B cell (primary cell): ENCODE measurements at regions not wholly inside any gene's neighbourhood (a gene's known extent, or its start where the extent isn't known, plus 50 kb on each side); places are given as distances from the start of the nearest gene placed in this dataset.

Source experiments
- ATAC-seq: fragments of 200-7000 bp; cut with Tn5 transposase; one replicate; pipeline ENCODE4 v1.10.0; 2021; ENCODE audit warnings: low read depth, mild to moderate bottlenecking, moderate number of reproducible peaks, moderate library complexity
- CTCF ChIA-PET: fragments of 350-600 bp; sonication (Branson Sonifier 250); formaldehyde crosslinking; loops from one replicate; lab custom pipeline; 2021; ENCODE audit warnings: antibody characterized with exemption, inconsistent platforms; lab: Charles Lee
- POLR2A ChIA-PET: fragments of 350-600 bp; sonication (Branson Sonifier 250); formaldehyde crosslinking; loops from one replicate; lab custom pipeline; 2021; ENCODE audit warnings: antibody characterized with exemption; lab: Charles Lee
- DNase-seq: peaks from one replicate; pipeline ENCODE4 v3.0.0; 2013
- H2AFZ ChIP-seq: 2 replicates; pipeline ENCODE4 v1.6.1; 2012; ENCODE audit warnings: mild to moderate bottlenecking, low read depth, low read length; ENCODE audit not compliant: insufficient read depth, poor library complexity, severe bottlenecking
- H3K27ac ChIP-seq, 2 donors: 1 replicate in 1 of 2; 2 replicates in 1 of 2; pipeline ENCODE4 v1.5.1; 2012 to 2013; ENCODE audit warnings: low read length in 2 of 2, mild to moderate bottlenecking in 2 of 2, moderate library complexity in 1 of 2
- H3K27me3 ChIP-seq, 4 experiments: fragments of 200-600 bp in 1 of 4; sonication (generic) in 1 of 4; replicated peaks in 1 of 4; 1 replicate in 2 of 4; 2 replicates in 2 of 4; pipeline versions ENCODE4 v1.6.1 to v1.7.0; 2013 to 2016; ENCODE audit warnings: low read length in 3 of 4, mild to moderate bottlenecking in 2 of 4, mixed read lengths in 1 of 4, moderate library complexity in 1 of 4; ENCODE audit not compliant: insufficient read depth in 4 of 4, control insufficient read depth in 3 of 4; ENCODE audit errors: control extremely low read depth in 1 of 4
- H3K36me3 ChIP-seq, 2 experiments: replicated peaks in 1 of 2; 1 replicate in 1 of 2; 2 replicates in 1 of 2; pipeline versions ENCODE4 v1.6.1 to v1.7.1; 2013; ENCODE audit warnings: low read length in 1 of 2; ENCODE audit not compliant: insufficient read depth in 2 of 2, control insufficient read depth in 1 of 2; ENCODE audit errors: control extremely low read depth in 1 of 2, extremely low read depth in 1 of 2
- H3K4me1 ChIP-seq, 2 donors: fragments of 200-600 bp in 1 of 2; sonication (generic) in 1 of 2; 1 replicate in 1 of 2; 2 replicates in 1 of 2; pipeline versions ENCODE4 v1.5.1 to v1.6.1; 2013 to 2017; ENCODE audit warnings: low read length in 2 of 2; ENCODE audit not compliant: control insufficient read depth in 2 of 2, insufficient read depth in 2 of 2
- H3K4me2 ChIP-seq: replicated peaks from 2 replicates; pipeline ENCODE3; 2012; ENCODE audit warnings: mild to moderate bottlenecking, low read depth, low read length; ENCODE audit not compliant: poor library complexity, severe bottlenecking
- H3K4me3 ChIP-seq, 5 experiments: fragments of 200-600 bp in 1 of 5; sonication (generic) in 1 of 5; 1 replicate in 3 of 5; 2 replicates in 2 of 5; pipeline versions ENCODE4 v1.5.1 to v1.7.0; 2011 to 2016; ENCODE audit warnings: low read length in 4 of 5, mild to moderate bottlenecking in 4 of 5, low read depth in 2 of 5, control low read depth in 1 of 5, moderate library complexity in 1 of 5; ENCODE audit not compliant: insufficient read depth in 1 of 5; ENCODE audit errors: control extremely low read depth in 1 of 5, extremely low read depth in 1 of 5
- H3K79me2 ChIP-seq: fragments of 200-600 bp; sonication (generic); one replicate; pipeline ENCODE4 v1.6.0; 2016; ENCODE audit warnings: low read length; ENCODE audit not compliant: control insufficient read depth, insufficient read depth
- H3K9ac ChIP-seq: fragments of 200-600 bp; sonication (generic); 2 replicates; pipeline ENCODE4 v1.6.1; 2017; ENCODE audit warnings: mild to moderate bottlenecking, low read length, moderate library complexity
- H3K9me3 ChIP-seq, 3 donors: one replicate each; pipeline versions ENCODE4 v1.6.1 to v1.7.1; 2013; ENCODE audit warnings: low read length in 2 of 3; ENCODE audit not compliant: control insufficient read depth in 2 of 3, insufficient read depth in 1 of 3; ENCODE audit errors: control extremely low read depth in 1 of 3
- H4K20me1 ChIP-seq: 2 replicates; pipeline ENCODE4 v1.6.0; 2012; ENCODE audit warnings: mild to moderate bottlenecking, low read length; ENCODE audit not compliant: insufficient read depth, control insufficient read depth, poor library complexity, severe bottlenecking
- H3K27ac Mint-ChIP-seq: one replicate; pipeline ENCODE4 v1.8.0; 2021; ENCODE audit warnings: mixed read lengths
- H3K27me3 Mint-ChIP-seq: one replicate; pipeline ENCODE4 v1.8.0; 2021; ENCODE audit warnings: mixed read lengths
- H3K4me1 Mint-ChIP-seq: one replicate; pipeline ENCODE4 v1.8.0; 2021; ENCODE audit warnings: mixed read lengths
- H3K4me3 Mint-ChIP-seq: one replicate; pipeline ENCODE4 v1.8.0; 2021; ENCODE audit warnings: mixed read lengths
- H3K9me3 Mint-ChIP-seq: one replicate; pipeline ENCODE4 v1.8.0; 2022; ENCODE audit warnings: mixed read lengths; ENCODE audit not compliant: insufficient read depth
- CTCF ChIP-seq: fragments of 200-600 bp; IDR thresholded peaks from one replicate; pipeline ENCODE4 v1.8.0; 2022; ENCODE audit warnings: antibody characterized with exemption, mild to moderate bottlenecking
- EZH2 ChIP-seq: IDR thresholded peaks from 2 replicates; pipeline ENCODE4 v1.6.1; 2012; ENCODE audit warnings: borderline replicate concordance, low read depth, mild to moderate bottlenecking, moderate library complexity, low read length; ENCODE audit not compliant: insufficient read depth, poor library complexity, severe bottlenecking
- WGBS: methylation state at CpG from one replicate; pipeline ENCODE4 v1.1.5; 2013; ENCODE audit warnings: missing lambda C conversion rate; ENCODE audit not compliant: insufficient coverage; 5-methylcytosine and 5-hydroxymethylcytosine counted together
- intact Hi-C: fragments of 100-400 bp; cut with micrococcal nuclease; formaldehyde crosslinking; loops from one replicate; pipeline ENCODE4 v1.10.0; 2022

GRCh38 chr3:26193558-26193957, 403.7 kb downstream of the OXSM start:
- Histone ChIP-seq H3K9me3 (peaks cover 0 to 5% (median 0%) of the 10 kb centered on the region in 3 donors), H3K4me1 (no peaks in the 10 kb centered on the region), H3K4me3 (no peak overlapping the region), H3K79me2 (no peaks in the 10 kb centered on the region), H3K27ac (no peak overlapping the region), H3K9ac (no peak overlapping the region), H4K20me1 (no peaks in the 10 kb centered on the region), H3K4me2 (no peak overlapping the region), H3K36me3 (no peaks in the 10 kb centered on the region), H3K27me3 (no peaks in the 10 kb centered on the region), H2AFZ (no peak overlapping the region)
- Mint-ChIP-seq H3K4me3 (no peak overlapping the region), H3K27me3 (no peaks in the 10 kb centered on the region), H3K27ac (no peak overlapping the region), H3K9me3 (no peaks in the 10 kb centered on the region), H3K4me1 (no peaks in the 10 kb centered on the region)
- DNase-seq, result no peak
- WGBS, result no CpG with 5 or more reads among the region's 3 CpGs
- CTCF ChIA-PET, result no interaction called here
- intact Hi-C loops, result no loop called here
- POLR2A ChIA-PET, result no interaction called here
- ATAC-seq, result no peak
- TF ChIP-seq CTCF, result no peak
- no peak for TF ChIP-seq EZH2

GRCh38 chr3:26196781-26197180, 406.9 kb downstream of the OXSM start:
- Mint-ChIP-seq H3K4me3 (no peak overlapping the region), H3K9me3 (no peaks in the 10 kb centered on the region), H3K4me1 (no peaks in the 10 kb centered on the region), H3K27me3 (no peaks in the 10 kb centered on the region), H3K27ac (no peak overlapping the region)
- no peak for DNase-seq
- peaks cover 0 to 5% (median 0%) of the 10 kb centered on the region in 3 donors for H3K9me3 ChIP-seq
- no peak for ATAC-seq
- H3K4me3 ChIP-seq, result no peak overlapping the region
- H3K27me3 ChIP-seq, result no peaks in the 10 kb centered on the region
- no peak for TF ChIP-seq CTCF
- TF ChIP-seq EZH2, result no peak
- no peaks in the 10 kb centered on the region for H3K4me1 ChIP-seq
- no peak overlapping the region for H3K4me2 ChIP-seq
- no peaks in the 10 kb centered on the region for H4K20me1 ChIP-seq
- no peaks in the 10 kb centered on the region for H3K36me3 ChIP-seq
- CTCF ChIA-PET, result no interaction called here
- H3K9ac ChIP-seq, result no peak overlapping the region
- H3K79me2 ChIP-seq, result no peaks in the 10 kb centered on the region
- H3K27ac ChIP-seq, result no peak overlapping the region
- POLR2A ChIA-PET, result no interaction called here
- intact Hi-C loops, result no loop called here
- no peak overlapping the region for H2AFZ ChIP-seq
